C4-2B (cell line): ENCODE measurements at regions not wholly inside any gene's neighbourhood (a gene's known extent, or its start where the extent isn't known, plus 50 kb on each side); places are given as distances from the start of the nearest gene placed in this dataset.

Experiments
- H3K27ac ChIP-seq: fragments of 450-650 bp; 2 replicates; pipeline ENCODE4 v1.5.1; 2017
- CTCF ChIP-seq: fragments of 450-650 bp; conservative IDR thresholded peaks from 2 replicates; pipeline ENCODE4 v1.5.1; 2017; ENCODE audit warnings: mild to moderate bottlenecking
- ZFX ChIP-seq: fragments of 450-650 bp; IDR thresholded peaks from 2 replicates; pipeline ENCODE4 v1.6.1; 2017

DNA sequence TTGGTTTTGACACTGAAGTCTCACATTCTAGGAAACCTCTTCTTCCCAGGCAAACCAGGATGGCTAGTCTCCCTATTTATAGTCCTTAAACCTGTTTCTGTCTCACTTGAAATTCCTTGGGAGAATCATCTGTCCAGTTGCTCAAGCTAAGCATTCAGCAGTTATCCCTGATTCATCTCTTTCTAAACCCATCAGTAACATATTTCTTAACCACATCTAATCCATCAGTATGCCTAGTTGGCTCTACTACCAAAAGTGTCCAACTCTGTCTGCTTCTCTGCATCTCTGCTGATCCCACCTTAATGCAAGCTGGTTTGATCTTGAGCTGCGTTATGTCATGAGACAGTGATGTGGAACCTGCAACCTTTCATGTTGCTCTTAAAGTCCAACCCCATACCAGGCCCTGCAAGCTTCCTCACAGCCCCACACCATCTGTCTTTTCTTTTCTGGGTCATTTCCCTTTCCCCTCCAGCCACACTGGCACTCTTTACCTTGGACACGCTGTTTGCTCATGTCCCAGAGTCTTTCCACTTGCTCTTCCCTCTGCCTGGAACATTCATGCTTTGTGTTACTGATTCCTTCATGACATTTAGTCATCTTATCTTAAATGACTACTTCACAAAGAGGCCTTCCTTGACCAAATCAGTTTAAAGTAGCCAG lies 380.8 kb upstream of the RGS6 start:
- no peak overlapping the region for H3K27ac ChIP-seq
- no peak for TF ChIP-seq ZFX
- TF ChIP-seq CTCF = no peak

GRCh38 chr14:71552809-71553208 lies 379.4 kb upstream of the RGS6 start:
- no peak overlapping the region for H3K27ac ChIP-seq
- TF ChIP-seq ZFX = no peak
- TF ChIP-seq CTCF = no peak

DNA sequence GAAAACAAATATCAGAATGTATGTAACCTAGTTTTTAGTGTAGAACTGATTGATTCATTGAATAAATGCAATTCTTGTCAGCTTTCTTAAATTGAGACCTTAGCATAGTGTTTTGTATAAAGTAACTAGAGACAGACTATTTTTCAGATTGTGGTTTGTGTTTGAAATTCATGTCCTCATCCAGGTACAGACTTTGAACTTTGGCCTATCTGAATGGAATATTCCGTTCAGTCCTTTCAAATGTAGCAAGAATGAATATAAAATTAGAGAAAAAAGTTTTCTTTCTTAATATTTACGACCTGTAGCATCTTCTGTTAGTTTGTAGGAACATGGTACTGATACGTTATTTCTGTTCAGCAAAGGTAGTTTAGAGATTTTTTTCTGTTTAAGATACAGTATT lies 378.4 kb upstream of the RGS6 start:
- no peak overlapping the region for H3K27ac ChIP-seq
- no peak for TF ChIP-seq CTCF

- TF ChIP-seq ZFX (no peak), CTCF (no peak)
- H3K27ac ChIP-seq = no peak overlapping the region
Observed at GRCh38 chr14:71554323-71554722, 377.9 kb upstream of the RGS6 start.

- TF ChIP-seq ZFX (no peak), CTCF (no peak)
- H3K27ac ChIP-seq = no peak overlapping the region
Observed at GRCh38 chr14:71554959-71555612, 377.1 kb upstream of the RGS6 start.

GRCh38 chr14:71555654-71556559 lies 376.3 kb upstream of the RGS6 start:
- TF ChIP-seq CTCF = no peak
- no peak for TF ChIP-seq ZFX
- H3K27ac ChIP-seq = no peak overlapping the region

DNA sequence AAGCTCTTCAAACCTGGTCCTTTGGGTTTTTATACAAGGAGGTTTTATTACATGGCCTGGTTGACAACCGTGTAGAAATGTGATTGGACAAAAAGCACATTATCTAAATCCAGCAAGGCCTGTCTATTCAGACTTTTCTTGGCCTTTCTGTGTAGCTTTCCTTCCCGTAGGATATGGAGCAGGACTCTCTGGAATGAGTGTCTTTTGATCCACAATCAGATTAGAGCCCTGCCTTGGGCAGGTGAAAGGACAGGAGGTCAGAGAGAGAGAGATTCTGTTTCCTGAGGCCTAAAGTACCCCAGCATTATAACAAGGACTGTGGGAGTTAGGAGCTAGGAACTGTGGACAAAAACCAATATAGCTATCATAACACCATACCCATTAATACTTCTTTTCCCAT lies 375.5 kb upstream of the RGS6 start:
- no peak overlapping the region for H3K27ac ChIP-seq
- TF ChIP-seq CTCF = no peak
- no peak for TF ChIP-seq ZFX
